ENCODE measurements at regions not wholly inside any gene's neighbourhood (a gene's known extent, or its start where the extent isn't known, plus 50 kb on each side); places are given as distances from the start of the nearest gene placed in this dataset.
"Not testable (repeated sequence)": the region's sequence is repeated elsewhere in the genome, so short reads cannot be mapped to it uniquely, and the experiment has no call there.

GRCh38 chr18:70418546-70419311 is 129.9 kb downstream of the SOCS6 start:
- DNase-seq: no peak

DNA sequence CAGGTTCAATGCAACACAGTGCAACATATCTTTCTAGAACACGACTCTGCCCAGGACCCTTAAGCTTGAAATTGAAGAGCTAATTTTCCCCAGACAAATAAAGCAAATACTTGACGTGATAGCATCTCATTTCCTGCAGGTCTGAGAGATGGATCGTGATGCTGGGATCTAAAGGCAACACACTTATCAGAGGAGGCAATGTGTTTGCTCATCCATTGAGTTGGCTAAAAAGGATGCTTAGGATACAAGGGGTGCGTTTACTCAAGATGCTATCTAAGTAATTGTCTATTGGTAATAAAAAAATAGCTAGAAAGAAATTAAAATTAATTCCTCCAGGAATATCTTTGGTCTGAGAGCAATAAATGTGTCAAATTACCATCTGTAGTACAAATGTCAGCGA is 129.0 kb downstream of the SOCS6 start:
- no peak for DNase-seq

GRCh38 chr18:70416496-70416895 is 127.7 kb downstream of the SOCS6 start:
- DNase-seq: no peak

GRCh38 chr18:70415823-70416488 is 127.1 kb downstream of the SOCS6 start:
- DNase-seq: no peak

DNA sequence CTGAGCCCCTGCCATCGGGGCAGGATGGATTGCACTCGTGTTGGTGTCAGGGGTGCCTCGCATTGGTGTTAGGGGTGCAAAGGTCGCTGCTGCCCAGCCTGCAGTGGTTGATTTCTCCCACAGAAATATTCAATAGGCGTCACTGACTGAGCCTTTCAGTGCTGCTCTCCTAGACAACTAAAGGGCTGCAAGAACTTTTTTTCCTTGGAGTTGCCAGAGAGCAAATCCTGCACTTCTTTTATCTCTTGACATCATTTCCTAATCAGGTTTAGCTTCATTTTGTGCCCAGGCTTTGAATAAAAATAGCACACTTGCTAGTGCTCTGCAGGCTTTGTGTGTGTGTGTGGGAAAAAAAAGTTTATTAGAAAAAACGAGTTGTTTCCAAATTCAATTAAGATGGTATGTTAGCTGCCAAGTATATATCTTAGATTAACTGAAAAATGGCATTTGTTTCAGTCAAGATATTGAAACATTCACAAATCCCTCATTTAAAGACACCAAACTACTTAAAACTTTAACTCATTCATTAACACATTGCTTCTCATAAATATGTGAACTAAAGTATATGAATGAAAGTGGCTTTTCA is 125.6 kb downstream of the SOCS6 start:
- no peak for DNase-seq

- DNase-seq: no peak
Measured at GRCh38 chr18:70413455-70413854, 124.6 kb downstream of the SOCS6 start.

DNA sequence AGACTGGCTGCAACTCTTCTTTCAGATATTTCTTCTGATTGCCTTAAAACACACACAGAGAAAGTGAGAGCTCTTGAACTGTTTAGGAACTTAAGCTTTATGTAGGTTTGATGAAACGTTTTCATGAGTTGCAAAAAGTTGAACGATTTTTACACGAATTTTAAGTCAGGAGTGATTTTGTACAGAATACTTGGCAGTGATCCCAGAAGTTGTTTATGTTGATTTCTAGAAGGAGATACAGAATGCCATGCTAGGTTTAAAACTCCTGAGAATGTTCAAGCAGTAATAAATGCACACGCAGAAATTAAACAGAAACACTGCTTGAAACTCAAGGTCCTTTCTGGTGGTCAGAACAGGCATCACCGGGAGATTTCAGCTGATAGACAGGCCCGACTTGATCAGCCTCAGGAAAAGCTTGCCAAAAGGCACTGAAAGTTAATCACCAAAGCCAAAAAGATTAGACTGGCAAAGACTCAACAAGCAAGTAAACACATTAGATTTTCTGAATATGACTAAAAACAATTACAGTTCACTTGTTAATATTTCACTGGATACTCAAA is 123.1 kb downstream of the SOCS6 start:
- DNase-seq: no peak

DNA sequence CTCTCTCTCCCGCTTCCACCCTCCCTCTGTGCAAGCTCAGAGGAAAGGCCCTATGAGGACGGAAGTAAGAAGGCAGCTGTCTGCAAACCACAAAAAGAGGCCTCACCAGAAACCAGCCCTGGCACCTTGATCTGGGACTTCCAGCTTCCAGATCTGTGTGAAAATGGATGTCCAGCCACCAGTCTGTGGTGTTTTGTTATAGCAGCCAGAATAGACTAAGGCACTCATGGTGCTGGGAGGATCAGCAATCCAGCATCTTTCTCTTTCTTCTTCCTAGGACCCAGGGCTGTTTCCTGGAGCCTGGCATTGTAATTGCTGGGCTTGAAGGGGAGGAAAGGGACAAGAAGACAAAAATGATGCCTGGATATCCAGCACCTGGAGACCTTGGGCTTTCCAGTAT is 122.5 kb downstream of the SOCS6 start:
- no peak for DNase-seq

DNA sequence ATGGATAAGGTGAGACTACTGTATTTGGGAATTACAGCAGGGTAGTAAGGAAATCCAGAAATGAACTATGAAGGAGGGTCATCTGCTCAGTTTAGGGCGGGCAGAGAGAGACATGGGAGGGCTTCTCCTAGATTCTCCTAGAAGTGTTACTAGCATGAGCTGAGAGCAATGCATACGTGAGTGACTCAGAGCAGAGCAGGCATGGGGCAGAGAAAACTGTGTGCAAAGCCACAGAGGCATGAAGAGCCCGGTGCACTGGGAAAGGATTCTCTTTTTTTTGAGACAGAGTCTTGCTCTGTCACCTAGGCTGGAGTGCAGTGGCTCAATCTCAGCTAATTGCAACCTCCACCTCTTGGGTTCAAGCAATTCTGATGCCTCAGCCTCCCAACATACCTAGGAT is 116.2 kb downstream of the SOCS6 start:
- no peak for DNase-seq

- no peak for DNase-seq
Measured at GRCh38 chr18:70400476-70400875, 111.6 kb downstream of the SOCS6 start.

DNA sequence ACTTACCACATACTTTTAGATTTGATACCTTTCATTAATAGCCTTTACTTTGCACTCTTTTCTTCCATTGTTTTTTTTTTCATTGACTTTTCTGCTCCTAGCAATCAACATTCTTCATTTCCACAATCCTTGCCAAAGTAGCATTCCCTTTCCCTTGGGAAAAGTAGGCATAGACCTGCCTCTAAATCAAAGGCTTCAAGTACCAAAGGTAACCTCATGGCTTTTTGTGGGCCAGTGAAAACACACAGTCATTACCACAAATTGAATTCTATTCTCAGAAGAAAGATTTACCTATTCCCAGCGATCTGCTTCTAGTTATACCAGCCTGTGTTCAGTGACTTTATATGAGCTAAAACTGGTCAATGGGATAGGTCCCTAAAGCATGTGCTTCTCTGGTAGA is 109.2 kb downstream of the SOCS6 start:
- no peak for DNase-seq

- DNase-seq: no peak
Measured at GRCh38 chr18:70397259-70397925, 108.5 kb downstream of the SOCS6 start.

DNA sequence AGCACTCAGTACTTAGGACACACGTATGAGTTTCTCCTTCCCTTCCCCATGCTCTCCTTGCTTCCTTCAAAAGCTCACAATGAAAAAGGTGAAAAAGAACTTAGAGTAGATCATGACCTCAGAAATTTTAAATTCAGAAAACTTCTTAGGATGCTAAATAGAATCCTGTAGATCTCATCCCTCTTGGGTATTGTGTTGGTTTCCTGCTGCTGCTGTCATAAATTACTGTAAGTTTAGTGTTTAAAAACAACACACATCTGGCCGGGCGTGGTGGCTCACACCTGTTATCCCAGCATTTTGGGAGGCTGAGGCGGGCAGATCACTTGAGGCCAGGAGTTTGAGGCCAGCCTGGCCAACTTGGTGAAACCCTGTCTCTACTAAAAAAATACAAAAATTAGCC is 106.9 kb downstream of the SOCS6 start:
- not testable (repeated sequence) for DNase-seq

GRCh38 chr18:70394672-70395071 is 105.8 kb downstream of the SOCS6 start:
- no peak for DNase-seq

- no peak for DNase-seq
Measured at GRCh38 chr18:70390371-70391090, 101.7 kb downstream of the SOCS6 start.

DNA sequence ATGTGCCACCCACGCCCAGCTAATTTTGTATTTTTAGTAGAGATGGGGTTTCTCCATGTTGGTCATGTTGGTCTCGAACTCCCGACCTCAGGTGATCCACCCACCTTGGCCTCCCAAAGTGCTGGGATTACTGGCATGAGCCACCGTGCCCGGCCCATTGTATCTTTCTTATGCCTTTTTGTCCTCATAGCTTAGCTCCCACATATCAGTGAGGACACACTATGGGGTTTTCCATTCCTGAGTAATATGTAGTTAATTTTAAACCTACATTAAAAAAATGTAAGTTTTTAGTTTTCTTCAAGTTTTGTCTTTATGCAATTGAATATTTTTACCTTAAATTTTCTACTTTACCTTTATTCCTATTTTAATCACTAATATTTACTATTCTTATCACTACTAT is 100.2 kb downstream of the SOCS6 start:
- DNase-seq: not testable (repeated sequence)

DNA sequence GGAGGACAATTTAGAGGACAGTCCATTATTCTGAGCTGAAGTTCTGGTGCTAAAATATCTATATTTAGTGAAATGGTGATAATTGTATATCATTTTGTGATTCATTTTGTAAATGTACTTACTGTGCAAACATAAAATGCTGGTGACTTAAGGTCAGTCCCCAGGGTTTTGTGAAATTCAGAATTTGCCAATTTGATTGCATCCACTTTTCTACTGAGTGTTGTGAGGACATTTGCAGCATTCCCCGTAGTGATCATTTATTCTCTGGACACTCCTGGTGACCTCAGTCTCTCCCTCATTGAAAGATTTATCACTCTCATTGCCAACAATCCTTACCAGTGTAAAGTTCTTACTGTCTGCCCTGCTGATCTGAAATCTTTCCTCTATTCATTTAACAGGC is 98.2 kb downstream of the SOCS6 start:
- DNase-seq: no peak

DNA sequence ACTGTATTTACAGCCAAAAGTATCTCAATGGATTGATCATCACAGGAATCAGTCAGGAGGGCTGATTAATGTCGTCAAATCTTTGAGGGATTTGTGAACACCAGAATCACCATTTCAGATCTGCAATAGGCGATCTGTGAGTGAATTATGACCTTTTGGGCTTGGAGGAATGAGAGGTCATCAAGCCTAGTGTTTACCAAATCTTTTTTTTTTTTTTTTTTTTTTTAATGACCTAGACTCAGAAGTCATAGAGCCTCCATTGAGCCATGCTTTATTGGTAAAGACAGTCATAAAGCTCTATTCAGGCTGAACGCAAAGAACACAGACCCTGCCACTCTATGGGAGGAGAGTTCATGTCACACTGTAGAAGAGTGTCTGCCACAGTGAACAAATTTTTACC is 97.7 kb downstream of the SOCS6 start:
- DNase-seq: no peak

DNA sequence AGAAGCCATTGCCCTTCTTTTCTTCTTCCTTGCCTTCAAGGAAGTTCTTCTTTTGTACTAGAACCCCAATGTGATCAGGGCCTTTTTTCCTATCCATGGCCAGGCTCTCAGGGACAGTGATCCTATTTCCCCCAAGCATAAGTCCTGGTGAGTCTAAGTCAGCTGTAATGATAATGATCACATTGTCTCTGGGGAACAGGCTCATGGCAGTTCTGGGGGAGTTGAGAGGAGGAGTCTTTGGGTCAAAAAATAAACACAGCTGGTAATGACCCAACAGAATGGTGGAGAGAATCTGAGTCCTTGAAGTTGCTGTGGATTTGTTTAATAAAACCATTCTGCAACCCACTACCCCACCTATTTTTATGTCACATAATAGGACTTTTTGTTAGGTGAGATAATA is 96.6 kb downstream of the SOCS6 start:
- DNase-seq: no peak

DNA sequence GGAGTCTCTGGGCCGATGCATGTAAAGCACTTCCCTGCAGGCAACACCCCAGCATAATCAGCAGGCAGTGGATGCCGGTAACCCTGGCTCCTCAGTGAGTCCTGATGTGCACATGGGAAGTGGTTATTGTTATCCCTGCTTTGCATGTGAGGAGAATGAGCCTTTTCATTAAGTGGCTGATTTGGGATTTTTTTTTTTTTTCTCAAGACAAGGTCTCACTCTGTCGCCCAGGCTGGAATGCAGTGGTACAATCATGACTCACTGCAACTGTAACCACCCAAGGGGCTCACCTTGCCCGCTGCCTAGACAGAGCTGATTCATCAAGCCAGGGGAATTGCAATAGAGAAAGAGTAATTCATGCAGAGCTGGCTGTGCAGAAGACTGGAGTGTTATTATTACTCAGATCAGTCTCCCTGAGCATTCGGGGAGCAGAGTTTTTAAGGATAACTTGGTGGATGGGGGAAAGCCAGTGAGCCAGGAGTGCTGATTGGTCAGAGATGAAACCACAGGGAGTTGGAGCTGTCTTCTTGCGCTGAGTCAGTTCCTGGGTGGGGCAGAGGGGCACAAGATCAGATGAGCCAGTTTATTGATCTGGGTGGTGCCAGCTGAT is 95.4 kb downstream of the SOCS6 start:
- DNase-seq: no peak

DNA sequence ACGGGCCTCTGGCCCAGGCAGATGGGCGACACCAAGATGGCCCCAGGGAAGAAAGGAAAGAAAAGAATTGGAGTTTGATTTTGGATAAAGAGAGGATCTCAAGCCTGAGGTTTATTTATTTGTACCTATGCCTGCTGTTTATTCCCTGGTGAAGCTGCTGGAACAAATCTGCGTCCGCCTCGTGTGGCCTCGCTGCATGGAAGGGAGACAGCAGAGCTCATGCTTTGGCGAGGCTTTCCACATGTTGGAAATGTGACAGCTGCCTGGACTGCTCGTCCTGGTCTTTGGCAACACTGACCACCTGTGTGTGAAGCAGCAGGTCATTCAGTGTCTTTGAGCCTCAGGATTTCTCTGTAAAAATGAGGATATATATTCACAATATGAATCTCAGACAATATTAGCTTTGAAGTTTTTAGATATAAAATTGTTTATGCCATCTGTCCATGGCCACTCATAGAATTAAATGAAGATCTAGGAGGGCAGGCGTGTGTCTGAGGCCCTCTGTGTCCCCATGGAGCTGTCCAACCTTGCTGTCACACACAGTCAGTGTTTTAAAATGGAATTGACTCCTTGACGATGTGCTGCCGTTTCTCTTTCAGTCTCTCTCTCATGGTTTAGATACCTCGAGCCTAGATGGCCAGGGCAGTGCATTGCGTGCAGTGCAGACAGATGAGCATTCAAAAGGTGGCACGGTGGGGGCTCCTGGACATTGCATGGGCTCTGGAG is 94.3 kb downstream of the SOCS6 start:
- no peak for DNase-seq

Measured in left kidney (tissue), 1 donor.